B cell (primary cell): ENCODE measurements at regions not wholly inside any gene's neighbourhood (a gene's known extent, or its start where the extent isn't known, plus 50 kb on each side); places are given as distances from the start of the nearest gene placed in this dataset.

ENCODE experiments used
- ATAC-seq: fragments of 200-7000 bp; cut with Tn5 transposase; one replicate; pipeline ENCODE4 v1.10.0; 2021; ENCODE audit warnings: low read depth, mild to moderate bottlenecking, moderate number of reproducible peaks, moderate library complexity
- CTCF ChIA-PET: fragments of 350-600 bp; sonication (Branson Sonifier 250); formaldehyde crosslinking; loops from one replicate; lab custom pipeline; 2021; ENCODE audit warnings: antibody characterized with exemption, inconsistent platforms; lab: Charles Lee
- POLR2A ChIA-PET: fragments of 350-600 bp; sonication (Branson Sonifier 250); formaldehyde crosslinking; loops from one replicate; lab custom pipeline; 2021; ENCODE audit warnings: antibody characterized with exemption; lab: Charles Lee
- DNase-seq: peaks from one replicate; pipeline ENCODE4 v3.0.0; 2013
- H2AFZ ChIP-seq: 2 replicates; pipeline ENCODE4 v1.6.1; 2012; ENCODE audit warnings: mild to moderate bottlenecking, low read depth, low read length; ENCODE audit not compliant: insufficient read depth, poor library complexity, severe bottlenecking
- H3K27ac ChIP-seq, 2 donors: 1 replicate in 1 of 2; 2 replicates in 1 of 2; pipeline ENCODE4 v1.5.1; 2012 to 2013; ENCODE audit warnings: low read length in 2 of 2, mild to moderate bottlenecking in 2 of 2, moderate library complexity in 1 of 2
- H3K27me3 ChIP-seq, 4 experiments: fragments of 200-600 bp in 1 of 4; sonication (generic) in 1 of 4; replicated peaks in 1 of 4; 1 replicate in 2 of 4; 2 replicates in 2 of 4; pipeline versions ENCODE4 v1.6.1 to v1.7.0; 2013 to 2016; ENCODE audit warnings: low read length in 3 of 4, mild to moderate bottlenecking in 2 of 4, mixed read lengths in 1 of 4, moderate library complexity in 1 of 4; ENCODE audit not compliant: insufficient read depth in 4 of 4, control insufficient read depth in 3 of 4; ENCODE audit errors: control extremely low read depth in 1 of 4
- H3K36me3 ChIP-seq, 2 experiments: replicated peaks in 1 of 2; 1 replicate in 1 of 2; 2 replicates in 1 of 2; pipeline versions ENCODE4 v1.6.1 to v1.7.1; 2013; ENCODE audit warnings: low read length in 1 of 2; ENCODE audit not compliant: insufficient read depth in 2 of 2, control insufficient read depth in 1 of 2; ENCODE audit errors: control extremely low read depth in 1 of 2, extremely low read depth in 1 of 2
- H3K4me1 ChIP-seq, 2 donors: fragments of 200-600 bp in 1 of 2; sonication (generic) in 1 of 2; 1 replicate in 1 of 2; 2 replicates in 1 of 2; pipeline versions ENCODE4 v1.5.1 to v1.6.1; 2013 to 2017; ENCODE audit warnings: low read length in 2 of 2; ENCODE audit not compliant: control insufficient read depth in 2 of 2, insufficient read depth in 2 of 2
- H3K4me2 ChIP-seq: replicated peaks from 2 replicates; pipeline ENCODE3; 2012; ENCODE audit warnings: mild to moderate bottlenecking, low read depth, low read length; ENCODE audit not compliant: poor library complexity, severe bottlenecking
- H3K4me3 ChIP-seq, 5 experiments: fragments of 200-600 bp in 1 of 5; sonication (generic) in 1 of 5; 1 replicate in 3 of 5; 2 replicates in 2 of 5; pipeline versions ENCODE4 v1.5.1 to v1.7.0; 2011 to 2016; ENCODE audit warnings: low read length in 4 of 5, mild to moderate bottlenecking in 4 of 5, low read depth in 2 of 5, control low read depth in 1 of 5, moderate library complexity in 1 of 5; ENCODE audit not compliant: insufficient read depth in 1 of 5; ENCODE audit errors: control extremely low read depth in 1 of 5, extremely low read depth in 1 of 5
- H3K79me2 ChIP-seq: fragments of 200-600 bp; sonication (generic); one replicate; pipeline ENCODE4 v1.6.0; 2016; ENCODE audit warnings: low read length; ENCODE audit not compliant: control insufficient read depth, insufficient read depth
- H3K9ac ChIP-seq: fragments of 200-600 bp; sonication (generic); 2 replicates; pipeline ENCODE4 v1.6.1; 2017; ENCODE audit warnings: mild to moderate bottlenecking, low read length, moderate library complexity
- H3K9me3 ChIP-seq, 3 donors: one replicate each; pipeline versions ENCODE4 v1.6.1 to v1.7.1; 2013; ENCODE audit warnings: low read length in 2 of 3; ENCODE audit not compliant: control insufficient read depth in 2 of 3, insufficient read depth in 1 of 3; ENCODE audit errors: control extremely low read depth in 1 of 3
- H4K20me1 ChIP-seq: 2 replicates; pipeline ENCODE4 v1.6.0; 2012; ENCODE audit warnings: mild to moderate bottlenecking, low read length; ENCODE audit not compliant: insufficient read depth, control insufficient read depth, poor library complexity, severe bottlenecking
- H3K27ac Mint-ChIP-seq: one replicate; pipeline ENCODE4 v1.8.0; 2021; ENCODE audit warnings: mixed read lengths
- H3K27me3 Mint-ChIP-seq: one replicate; pipeline ENCODE4 v1.8.0; 2021; ENCODE audit warnings: mixed read lengths
- H3K4me1 Mint-ChIP-seq: one replicate; pipeline ENCODE4 v1.8.0; 2021; ENCODE audit warnings: mixed read lengths
- H3K4me3 Mint-ChIP-seq: one replicate; pipeline ENCODE4 v1.8.0; 2021; ENCODE audit warnings: mixed read lengths
- H3K9me3 Mint-ChIP-seq: one replicate; pipeline ENCODE4 v1.8.0; 2022; ENCODE audit warnings: mixed read lengths; ENCODE audit not compliant: insufficient read depth
- EZH2 ChIP-seq: IDR thresholded peaks from 2 replicates; pipeline ENCODE4 v1.6.1; 2012; ENCODE audit warnings: borderline replicate concordance, low read depth, mild to moderate bottlenecking, moderate library complexity, low read length; ENCODE audit not compliant: insufficient read depth, poor library complexity, severe bottlenecking
- WGBS: methylation state at CpG from one replicate; pipeline ENCODE4 v1.1.5; 2013; ENCODE audit warnings: missing lambda C conversion rate; ENCODE audit not compliant: insufficient coverage; 5-methylcytosine and 5-hydroxymethylcytosine counted together
- intact Hi-C: fragments of 100-400 bp; cut with micrococcal nuclease; formaldehyde crosslinking; loops from one replicate; pipeline ENCODE4 v1.10.0; 2022
- TF ChIP-seq, protein P1 (sequence below): fragments of 200-600 bp; IDR thresholded peaks from one replicate; pipeline ENCODE4 v1.8.0; 2022; ENCODE audit warnings: antibody characterized with exemption, mild to moderate bottlenecking

DNA sequence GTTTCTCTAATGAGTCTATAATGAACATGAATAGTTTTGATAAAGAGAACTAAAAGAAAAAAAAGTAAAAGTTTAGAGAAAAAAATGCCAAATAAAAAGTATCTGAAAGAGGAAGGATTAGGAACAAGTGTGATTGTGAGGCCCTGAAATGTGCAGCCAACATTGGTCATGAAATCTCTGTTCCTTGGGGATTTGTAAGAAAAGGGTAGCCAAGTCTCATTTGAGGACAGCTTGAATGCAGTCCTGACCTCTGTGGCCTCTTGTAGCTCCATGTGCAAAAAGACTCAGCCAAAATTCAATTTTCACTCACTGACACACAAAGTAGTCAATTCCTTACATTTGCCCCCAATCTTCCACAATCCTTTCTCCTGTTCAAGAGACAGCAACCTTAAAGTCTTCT, 167.9 kb downstream of the KLF12 start:
- peaks cover 52% of the 10 kb centered on the region for H3K4me1 Mint-ChIP-seq
- Histone ChIP-seq H3K27me3 (no peaks in the 10 kb centered on the region), H3K36me3 (no peaks in the 10 kb centered on the region), H3K79me2 (peaks cover 77% of the 10 kb centered on the region), H4K20me1 (peaks cover 27% of the 10 kb centered on the region), H2AFZ (no peak overlapping the region), H3K4me2 (no peak overlapping the region), H3K4me1 (peaks cover 25 to 31% of the 10 kb centered on the region in 2 donors), H3K27ac (no peak overlapping the region), H3K9ac (no peak overlapping the region), H3K4me3 (no peak overlapping the region), H3K9me3 (peaks cover 0 to 2% (median 0%) of the 10 kb centered on the region in 3 donors)
- ChIA-PET POLR2A (interaction anchor here (0.6 kb wide), 1 partner anchor 164 kb away, joined by 3 read pairs; no protein-coding TSS in a partner anchor), CTCF (interaction anchor here (1.0 kb wide), 1 partner anchor 321 kb away, joined by 4 read pairs; no protein-coding TSS in a partner anchor)
- H3K27ac Mint-ChIP-seq, result peak overlapping the region; percentile 4
- H3K9me3 Mint-ChIP-seq, result peaks cover 4% of the 10 kb centered on the region
- no peak for ATAC-seq
- H3K27me3 Mint-ChIP-seq, result no peaks in the 10 kb centered on the region
- H3K4me3 Mint-ChIP-seq, result no peak overlapping the region
- DNase-seq, result no peak
- intact Hi-C loops, result loop anchor here (2.0 to 5.0 kb wide), 3 partner anchors 61 to 321 kb away; no protein-coding TSS in a partner anchor
- TF ChIP-seq EZH2, result no peak
- TF ChIP-seq, protein P1, sequence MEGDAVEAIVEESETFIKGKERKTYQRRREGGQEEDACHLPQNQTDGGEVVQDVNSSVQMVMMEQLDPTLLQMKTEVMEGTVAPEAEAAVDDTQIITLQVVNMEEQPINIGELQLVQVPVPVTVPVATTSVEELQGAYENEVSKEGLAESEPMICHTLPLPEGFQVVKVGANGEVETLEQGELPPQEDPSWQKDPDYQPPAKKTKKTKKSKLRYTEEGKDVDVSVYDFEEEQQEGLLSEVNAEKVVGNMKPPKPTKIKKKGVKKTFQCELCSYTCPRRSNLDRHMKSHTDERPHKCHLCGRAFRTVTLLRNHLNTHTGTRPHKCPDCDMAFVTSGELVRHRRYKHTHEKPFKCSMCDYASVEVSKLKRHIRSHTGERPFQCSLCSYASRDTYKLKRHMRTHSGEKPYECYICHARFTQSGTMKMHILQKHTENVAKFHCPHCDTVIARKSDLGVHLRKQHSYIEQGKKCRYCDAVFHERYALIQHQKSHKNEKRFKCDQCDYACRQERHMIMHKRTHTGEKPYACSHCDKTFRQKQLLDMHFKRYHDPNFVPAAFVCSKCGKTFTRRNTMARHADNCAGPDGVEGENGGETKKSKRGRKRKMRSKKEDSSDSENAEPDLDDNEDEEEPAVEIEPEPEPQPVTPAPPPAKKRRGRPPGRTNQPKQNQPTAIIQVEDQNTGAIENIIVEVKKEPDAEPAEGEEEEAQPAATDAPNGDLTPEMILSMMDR, result no peak

DNA sequence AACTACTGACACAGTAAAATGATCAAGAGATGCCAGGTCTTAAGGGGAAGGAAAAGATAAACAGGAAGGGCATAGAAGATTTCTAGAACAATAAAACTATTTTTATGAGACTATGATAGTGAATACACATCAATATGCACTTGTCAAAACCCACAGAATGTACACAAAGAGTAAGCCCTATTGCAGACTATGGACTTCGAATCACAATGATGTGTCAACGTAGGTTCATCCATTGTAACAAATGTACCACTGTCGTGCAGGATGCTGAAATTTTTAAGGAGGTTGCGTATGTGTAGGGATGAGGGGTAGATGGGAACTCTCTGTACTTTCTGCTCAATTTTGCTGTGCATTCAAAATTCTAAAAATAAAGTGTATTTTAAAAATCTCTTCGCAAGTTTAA, 171.9 kb downstream of the KLF12 start:
- no peak for TF ChIP-seq EZH2
- TF ChIP-seq, protein P1, result no peak
- Histone ChIP-seq H3K36me3 (no peaks in the 10 kb centered on the region), H3K9ac (no peak overlapping the region), H3K79me2 (peaks cover 76% of the 10 kb centered on the region), H3K4me1 (peaks cover 8 to 13% of the 10 kb centered on the region in 2 donors), H2AFZ (no peak overlapping the region), H4K20me1 (peaks cover 19% of the 10 kb centered on the region), H3K4me3 (no peak overlapping the region), H3K27ac (no peak overlapping the region), H3K9me3 (peaks cover 0 to 2% (median 0%) of the 10 kb centered on the region in 3 donors), H3K4me2 (no peak overlapping the region), H3K27me3 (no peaks in the 10 kb centered on the region)
- Mint-ChIP-seq H3K4me1 (peaks cover 38% of the 10 kb centered on the region), H3K9me3 (peaks cover 4% of the 10 kb centered on the region), H3K4me3 (no peak overlapping the region), H3K27ac (no peak overlapping the region), H3K27me3 (no peaks in the 10 kb centered on the region)
- WGBS, result 93% methylated on average over 3 of the region's 5 CpGs
- ATAC-seq, result no peak
- DNase-seq, result no peak
- intact Hi-C loops, result no loop called here
- ChIA-PET CTCF (no interaction called here), POLR2A (no interaction called here)
